ENCODE measurements at regions not wholly inside any gene's neighbourhood (a gene's known extent, or its start where the extent isn't known, plus 50 kb on each side); places are given as distances from the start of the nearest gene placed in this dataset.
"Not testable (repeated sequence)": the region's sequence is repeated elsewhere in the genome, so short reads cannot be mapped to it uniquely, and the experiment has no call there.

DNA sequence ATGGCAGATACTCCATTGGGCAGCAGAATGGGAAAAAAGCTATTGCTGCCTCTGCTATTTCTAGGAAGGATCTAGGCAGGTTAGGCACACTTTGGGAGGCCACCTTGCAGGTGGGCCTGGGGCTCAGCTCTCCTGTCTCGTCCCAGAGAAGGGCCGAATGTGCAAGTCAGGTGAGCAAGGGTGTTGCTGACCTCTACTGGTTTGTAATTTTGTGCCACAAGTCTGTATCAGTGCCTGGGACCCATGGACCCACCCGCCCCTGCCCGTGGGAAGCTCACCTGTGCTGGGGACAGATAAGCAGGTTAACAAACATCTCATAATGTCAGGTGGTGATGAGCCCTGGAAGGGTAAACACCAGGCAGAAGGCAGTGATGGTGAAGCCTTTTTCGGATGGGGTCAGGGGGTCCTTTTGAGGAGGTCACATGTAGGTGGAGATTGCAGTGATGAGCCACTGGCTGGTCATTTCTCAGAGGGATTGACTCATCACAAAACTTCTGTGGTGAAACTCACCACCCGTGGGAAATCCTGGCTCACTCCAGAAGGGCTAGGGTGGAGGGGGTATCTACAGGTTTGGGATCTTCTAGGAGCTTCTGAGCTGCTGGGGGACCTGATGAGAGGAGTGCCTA lies 161.3 kb downstream of the KLF13 start:
- DNase-seq (ENCODE audit: low spot score), result no peak

DNA sequence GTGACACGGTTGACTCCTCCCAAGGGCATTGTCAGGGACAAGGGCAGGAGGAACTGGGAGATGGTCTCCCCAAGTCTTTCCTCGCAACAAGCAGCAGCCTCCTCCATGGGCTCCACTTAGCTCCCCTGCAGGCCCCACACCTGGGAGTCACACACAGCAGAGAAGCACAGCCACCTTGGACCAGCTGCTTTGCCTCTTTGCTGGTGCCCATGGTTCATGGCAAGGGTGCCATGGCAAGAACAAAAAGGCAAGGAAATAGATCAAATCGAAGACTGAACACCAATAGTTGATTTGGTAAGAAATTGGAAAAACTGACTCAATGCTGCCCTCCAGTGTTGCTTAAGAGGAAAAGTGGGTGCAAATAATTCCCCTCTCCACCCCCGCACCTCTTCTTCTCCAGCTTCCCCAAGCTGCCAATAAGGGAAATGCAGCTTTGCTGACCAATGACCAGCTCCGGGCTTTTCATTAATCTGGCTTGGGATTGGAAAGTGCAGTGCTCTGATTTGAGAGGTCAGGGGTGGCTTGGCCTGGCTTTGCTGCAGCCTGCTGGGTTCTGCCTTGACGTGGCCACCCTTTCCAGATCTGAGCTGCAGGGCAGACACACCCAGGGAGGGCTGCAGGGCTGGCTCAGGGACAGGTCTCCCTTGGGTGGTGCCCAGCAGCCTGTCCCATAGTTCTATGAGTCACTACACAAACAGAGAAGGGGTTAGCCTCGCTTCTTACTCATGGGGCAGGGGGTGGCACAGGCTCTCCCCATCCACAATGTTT lies 162.0 kb downstream of the KLF13 start:
- DNase-seq (ENCODE audit: low spot score), result peak; percentile 91

DNA sequence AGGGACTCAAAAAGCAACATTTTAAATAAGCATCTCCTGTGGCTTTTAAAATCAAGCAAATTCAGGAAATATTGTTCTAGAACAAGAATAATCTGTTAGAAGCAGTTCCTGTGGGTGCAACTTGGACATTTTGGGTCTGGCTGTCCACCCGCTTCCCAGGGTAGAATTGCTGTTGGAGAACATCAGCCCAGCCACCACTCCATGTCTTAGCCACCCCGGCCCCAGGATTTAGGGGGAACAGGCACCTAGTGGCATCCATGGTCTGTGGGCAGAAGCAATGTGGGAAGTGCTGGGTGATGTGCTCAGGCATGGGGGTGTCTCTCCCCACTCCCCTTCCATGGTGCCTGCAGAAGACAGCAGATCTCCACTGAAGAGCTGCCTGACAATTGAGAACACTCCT lies 162.6 kb downstream of the KLF13 start:
- no peak for DNase-seq (ENCODE audit: low spot score)

DNA sequence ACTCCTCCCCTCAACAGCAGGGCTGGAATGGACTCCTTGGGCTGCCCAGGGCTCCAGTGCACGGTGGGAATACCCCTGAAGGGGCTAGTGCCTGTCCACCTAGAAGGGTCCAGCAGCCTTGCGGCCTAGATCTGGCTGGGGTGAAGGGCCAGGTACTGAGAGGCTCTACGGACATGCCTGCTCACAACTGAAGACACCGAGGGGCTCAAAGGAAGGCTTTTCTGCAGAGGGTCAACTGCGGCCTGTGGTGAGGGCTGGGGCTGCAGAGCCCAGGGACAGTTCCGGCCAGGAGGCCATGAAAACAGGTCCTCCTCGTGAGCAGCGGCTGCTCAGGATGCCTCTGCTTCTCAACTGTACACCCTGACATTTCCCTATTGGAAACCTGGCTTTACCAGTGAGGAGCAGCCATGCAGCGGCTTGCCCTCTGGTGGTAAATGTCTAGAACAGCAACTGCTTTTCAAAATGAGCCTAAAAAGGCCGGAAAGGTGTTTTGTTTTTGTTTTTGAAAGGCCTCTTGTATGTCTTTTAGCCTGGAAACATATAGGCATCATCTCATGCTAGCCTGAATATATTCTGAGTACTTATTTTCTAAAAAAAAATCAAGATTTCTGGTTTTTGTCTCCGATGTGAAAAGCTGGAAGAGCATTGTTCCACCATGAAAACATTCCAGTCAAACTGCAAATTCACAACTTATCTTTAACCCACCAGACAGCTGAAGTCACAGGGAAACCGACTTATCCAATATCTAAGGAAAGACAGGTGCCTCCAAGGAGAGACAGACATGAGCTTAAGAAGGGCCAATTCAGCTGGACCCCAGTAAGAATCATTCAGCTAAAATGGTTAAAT lies 163.4 kb downstream of the KLF13 start:
- DNase-seq (ENCODE audit: low spot score), result peak; percentile 74

DNA sequence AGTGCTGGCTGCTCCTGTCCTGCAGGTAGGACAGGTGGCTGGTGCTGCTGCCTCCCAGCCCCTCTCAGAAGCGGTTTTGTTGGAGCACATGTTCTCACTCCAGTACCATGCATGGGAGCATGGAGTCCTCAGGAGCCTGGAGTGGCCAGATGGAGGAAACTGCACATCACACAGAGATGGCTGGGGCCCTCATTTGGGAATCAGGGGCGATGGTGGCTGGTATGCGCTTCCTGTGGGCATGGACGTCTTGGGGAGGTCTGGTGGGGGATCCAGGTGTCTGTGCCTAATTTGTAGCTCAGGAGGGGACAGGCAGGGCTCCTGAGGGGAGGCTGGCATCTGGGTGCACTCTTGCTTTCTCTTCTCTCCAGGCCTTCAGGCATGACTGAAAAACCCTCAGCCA lies 168.2 kb downstream of the KLF13 start:
- no peak for DNase-seq (ENCODE audit: low spot score)

DNA sequence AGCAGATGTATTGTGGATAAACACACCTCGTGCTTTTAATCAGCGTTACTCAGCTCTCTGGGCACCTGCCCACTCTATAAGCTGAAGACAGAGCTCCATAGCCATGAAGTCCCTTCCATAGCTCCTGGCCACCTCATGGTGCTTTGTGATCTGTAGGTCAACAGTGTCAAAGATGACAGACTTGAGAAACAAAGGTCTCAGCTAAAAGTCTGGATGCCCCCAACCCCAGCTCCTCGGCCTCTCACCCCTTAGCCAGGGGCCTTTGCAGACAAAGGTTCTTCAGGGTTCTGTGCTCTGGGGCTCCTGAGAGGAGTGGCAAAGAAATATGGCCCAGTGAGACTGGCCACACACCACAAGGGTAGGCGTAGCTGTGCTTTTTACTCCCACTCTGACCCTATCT lies 168.6 kb downstream of the KLF13 start:
- no peak for DNase-seq (ENCODE audit: low spot score)

DNA sequence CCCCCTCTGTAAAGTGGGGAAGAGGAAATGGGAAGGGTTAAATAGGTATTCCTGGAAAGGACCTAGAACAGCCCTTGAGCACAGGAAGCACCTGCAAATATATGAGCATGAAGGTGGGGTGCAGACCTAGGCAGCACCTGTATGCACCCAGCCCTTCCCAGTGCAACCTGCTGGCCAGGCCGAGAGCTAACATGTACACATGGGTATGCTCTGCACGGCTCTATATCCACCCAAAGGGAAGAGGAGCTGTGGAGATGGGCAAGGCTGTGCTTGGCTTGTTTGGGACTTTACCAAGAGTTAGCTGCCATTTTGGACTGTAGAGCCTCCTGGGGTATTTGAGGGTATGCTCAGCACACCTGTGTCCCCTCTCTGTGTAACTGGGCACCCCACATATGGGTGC lies 171.2 kb downstream of the KLF13 start:
- no peak for DNase-seq (ENCODE audit: low spot score)

DNA sequence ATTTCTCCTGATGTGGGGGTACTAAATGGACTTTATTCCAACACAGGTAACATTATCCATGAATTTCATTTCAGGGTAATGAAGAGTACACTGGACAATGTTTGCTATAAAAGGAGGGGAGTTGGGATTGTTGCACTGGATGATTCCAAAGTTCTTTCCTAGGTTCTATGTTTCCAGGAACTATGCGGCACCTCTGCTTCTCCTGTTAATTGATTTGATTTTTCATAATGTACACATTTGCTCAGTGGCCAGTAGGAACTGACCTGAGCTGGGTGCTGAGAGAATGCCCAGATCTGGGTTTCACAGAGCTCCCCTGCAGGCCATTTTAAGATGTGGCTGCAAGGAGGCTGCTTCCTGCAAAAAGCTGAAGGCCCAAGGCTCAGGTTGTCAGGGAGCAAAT lies 171.7 kb downstream of the KLF13 start:
- no peak for DNase-seq (ENCODE audit: low spot score)

DNA sequence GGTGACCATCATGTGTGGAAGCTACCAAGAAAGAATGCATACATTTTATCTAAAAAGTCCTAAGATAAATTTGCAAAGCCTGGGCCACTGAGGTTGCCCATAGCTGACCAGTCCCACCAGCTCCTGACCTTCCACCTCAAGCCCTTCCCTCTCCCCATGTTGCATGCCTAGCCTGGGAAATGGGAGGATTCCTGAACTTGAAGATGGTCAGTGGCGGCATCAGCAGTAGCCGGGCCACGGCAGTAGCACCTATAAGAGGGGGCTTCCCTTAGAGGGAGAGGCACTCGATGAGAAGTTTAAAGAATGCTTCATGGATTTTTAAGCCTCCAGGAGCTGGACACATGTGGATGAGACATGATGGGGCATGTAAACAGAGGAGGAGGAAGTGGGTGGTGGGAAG lies 172.1 kb downstream of the KLF13 start:
- no peak for DNase-seq (ENCODE audit: low spot score)

DNA sequence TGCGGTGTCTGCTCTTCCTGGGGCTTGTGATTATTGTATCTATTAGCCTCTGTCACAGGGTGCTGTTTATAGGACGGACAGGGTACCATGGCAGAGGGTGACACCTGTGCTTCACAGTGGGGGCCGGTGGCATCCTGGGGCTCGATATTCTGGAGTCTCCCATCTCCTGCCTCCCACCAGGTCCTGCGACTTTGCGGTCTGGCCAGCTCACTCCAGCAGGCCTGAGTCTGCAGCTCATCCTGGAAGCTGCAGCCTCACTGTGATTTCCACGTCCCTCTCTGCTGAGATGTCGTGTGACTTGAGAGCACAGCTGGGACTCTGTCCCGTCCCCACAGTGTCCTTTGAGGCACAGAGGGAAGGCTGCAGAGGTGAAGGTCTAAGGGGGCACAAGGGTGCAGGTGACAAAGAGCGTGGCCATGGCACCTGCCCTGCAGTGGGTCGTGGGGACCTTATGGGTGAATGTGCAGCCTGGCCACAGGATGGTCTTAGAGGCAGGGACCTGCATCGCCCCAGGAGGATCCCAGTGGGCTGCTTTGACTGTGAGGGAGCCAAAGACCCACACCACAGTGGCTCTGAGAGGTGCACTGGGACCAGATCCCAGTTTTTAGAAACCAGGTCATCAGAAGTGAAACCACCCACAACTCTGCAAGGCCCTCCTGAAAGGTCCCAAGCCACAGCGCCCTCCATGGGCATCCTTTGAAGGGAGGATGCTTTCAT lies 172.8 kb downstream of the KLF13 start:
- DNase-seq (ENCODE audit: low spot score), result no peak

DNA sequence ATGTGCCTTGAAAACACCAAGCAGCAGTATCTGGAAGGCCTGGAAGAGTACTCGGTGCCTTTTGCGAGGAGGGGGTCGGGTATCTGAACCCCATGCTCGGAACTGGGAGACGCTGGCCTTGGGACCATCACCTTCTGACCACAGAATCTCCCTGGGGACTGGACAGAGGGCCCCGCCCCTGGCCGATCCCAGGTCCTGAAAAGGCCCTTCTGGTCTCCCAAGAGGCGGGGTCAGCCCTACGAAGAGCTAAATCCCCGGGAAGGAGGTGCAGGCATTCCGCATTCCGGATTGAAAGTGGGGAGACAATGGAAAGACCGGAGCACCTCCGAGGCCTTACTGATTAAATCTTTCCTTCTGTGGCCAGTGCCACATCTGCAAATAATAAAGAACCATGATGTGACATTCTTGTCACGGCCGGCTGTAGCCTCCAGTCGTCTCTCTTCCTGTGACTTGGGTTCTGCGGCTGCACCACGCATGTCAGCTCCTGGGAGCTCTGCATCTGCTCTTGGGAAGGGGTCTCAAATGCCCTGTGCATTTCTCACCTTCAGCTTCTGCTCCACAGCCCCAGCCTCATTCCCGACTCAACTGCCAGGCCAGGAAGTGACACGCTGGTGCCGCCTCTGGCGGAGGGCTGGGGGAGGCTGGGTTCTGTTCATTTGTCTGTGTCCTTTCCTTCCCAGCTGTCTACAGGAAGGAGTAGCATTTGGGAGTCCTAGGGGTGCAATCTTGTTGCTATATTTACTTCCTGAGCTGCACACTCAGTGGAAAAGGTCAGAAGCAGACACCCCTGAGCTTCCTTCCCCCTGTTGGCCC lies 173.5 kb downstream of the KLF13 start:
- no peak for DNase-seq (ENCODE audit: low spot score)

DNA sequence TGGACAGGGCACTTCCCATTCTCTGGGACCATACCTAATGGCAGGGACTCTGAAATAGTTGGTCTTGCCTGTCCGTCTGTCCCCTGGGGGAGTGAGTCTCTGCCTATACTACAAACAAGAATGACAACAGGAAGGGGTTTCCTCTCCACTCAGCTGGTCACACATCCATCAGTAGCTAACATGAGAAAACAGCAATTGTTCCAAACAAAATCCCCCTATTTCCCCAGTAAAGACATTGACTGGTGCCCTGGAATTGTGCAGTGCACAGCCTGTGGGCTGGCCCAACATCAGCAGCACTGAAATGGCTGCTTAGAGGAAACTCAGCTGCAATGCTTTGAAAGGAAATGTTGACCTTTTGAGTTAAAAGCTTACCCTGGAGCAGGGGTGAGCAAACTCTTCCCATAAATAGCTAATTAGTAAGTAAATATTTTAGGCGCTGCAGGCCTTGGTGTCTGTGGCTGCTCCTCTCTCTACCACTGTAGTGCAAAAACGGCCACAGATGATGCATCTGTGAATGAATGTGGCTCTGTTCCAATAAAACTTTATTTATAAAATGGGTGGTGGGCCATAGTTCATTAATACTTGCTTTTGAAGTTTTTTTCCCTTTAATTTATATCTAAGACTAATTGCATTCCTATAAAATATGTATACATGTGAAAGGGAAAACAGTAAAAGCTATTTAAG lies 174.3 kb downstream of the KLF13 start:
- DNase-seq (ENCODE audit: low spot score), result no peak

DNA sequence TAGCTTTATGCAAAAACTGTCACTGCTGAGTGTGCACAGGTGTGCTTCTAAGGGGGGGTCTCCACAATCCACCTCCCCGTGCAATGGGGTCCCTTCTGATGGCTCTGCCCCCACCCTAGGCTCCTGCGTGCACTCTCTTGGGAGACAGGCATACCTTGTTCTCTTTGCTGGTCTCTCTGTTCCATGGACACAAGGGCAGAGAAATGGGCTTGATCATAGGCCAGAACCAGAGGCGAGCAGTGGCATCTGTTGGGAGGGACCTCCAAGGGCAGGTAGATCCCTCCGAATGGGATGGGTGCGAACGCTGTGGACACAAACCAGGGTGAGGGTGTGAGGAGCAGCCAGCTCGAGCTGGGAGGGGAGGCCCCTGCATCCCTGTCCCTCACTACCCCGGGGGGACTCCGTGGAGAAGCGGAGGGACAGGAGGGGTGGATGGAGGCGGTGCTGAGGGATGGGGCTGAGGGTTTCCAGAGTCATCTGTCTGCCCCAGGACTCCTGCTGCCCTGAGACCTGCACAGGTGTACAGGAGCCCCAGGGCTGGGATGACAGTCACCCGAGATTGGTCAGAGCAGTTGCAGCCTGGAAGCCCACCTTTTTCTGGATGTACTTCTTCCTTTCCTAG lies 175.0 kb downstream of the KLF13 start:
- no peak for DNase-seq (ENCODE audit: low spot score)

DNA sequence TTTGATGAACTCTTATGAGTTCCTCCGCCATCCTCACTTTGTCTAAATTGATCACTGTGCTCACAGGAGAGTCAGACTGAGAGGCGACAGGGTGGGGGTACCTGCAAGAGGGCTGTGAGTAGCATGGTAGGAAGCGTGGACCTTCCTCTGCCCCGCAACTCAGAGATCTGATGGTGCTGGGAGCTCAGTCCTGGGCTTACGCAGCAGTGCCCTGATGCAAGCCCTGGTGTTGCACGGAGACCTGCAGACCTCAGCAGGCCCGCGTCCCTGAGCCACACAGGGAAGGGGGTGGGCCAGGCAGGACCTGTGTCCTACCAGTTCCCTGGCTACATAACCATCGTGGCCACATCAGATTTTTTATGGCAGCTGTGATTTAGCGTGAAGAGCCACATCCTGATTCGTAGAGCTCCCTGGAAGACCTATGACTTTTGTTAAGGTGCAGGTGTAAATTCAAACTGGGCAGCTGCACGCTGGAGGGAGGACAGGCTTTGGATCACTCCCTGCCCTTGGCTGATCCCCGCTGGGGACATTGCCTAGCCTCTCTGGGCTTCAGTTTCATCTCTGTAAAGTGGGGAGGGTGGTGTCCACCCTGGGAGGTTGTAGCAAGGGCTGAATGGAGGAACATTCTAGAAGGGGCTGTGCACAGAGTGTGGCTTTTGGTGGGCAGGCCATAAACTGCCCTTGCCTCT lies 176.1 kb downstream of the KLF13 start:
- DNase-seq (ENCODE audit: low spot score), result no peak

DNA sequence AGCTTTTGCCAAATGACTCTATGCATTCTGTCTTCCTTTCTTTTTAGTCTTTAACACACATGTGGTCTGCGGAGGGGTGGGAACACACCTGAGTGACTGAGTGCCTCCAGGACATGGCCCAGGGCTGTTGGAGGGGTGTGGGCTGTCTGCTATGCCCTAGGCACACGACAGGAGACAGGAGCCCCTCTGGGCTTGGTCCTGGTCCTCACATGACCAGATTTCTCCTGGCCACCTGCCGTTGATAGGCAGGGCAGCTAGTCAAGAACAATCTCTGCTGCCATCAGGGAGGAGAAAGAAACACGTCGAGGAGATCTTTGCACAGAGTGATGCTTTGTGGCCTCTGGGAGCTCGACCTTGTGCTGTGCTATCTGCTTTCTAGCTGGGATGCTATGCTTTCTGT lies 176.6 kb downstream of the KLF13 start:
- no peak for DNase-seq (ENCODE audit: low spot score)

DNA sequence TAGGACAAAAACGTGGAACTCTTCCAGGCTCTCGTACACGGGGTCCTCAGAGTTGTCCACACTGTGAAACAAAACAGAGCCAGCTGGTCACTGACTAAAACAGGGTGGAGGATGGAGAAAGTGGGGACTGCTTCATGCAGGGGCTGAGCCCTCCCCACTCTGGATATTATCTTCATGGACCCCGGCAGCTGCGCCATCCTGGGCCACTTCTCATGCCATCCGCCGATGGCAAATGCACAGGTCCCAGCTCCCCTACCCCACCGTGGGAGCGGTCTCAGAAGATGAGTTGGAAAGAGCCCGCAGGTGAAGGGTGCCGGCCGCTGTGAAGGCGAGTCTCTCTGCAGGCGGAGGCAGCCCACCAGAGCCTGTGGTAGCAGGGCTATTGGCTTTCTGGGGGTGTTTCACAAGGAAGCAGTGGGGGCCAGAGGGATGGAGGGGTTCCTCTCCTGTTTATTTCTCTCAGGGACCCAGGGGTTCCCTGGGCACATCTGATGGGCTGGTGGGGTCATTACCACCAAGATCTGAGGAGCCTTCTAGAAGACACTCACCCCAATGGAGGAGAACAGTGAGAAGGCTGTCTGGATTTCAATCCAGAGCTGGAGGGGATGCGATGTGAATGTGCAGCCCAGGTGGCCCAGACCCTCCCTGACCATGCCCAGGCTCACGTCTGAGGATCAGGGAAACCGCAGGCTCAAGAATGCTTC lies 177.3 kb downstream of the KLF13 start:
- DNase-seq (ENCODE audit: low spot score), result no peak

DNA sequence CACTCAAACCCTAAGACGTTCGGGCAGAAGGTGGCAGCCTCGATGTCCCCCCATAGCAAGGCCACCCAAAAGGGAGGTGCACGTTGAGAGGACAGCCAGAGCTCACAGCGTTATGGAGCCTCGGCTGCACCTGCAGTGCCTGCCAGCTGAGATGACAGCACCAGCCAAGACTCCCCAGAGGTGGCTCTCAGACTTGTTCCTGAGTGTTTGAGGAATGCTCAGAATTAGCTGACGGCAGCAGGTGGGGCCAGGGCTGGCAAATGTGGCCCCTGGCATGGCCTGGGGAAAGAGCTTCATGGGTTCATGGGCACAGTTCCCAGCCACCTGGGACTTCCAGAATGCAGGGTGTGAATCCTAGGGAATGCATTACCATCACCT lies 177.8 kb downstream of the KLF13 start:
- DNase-seq (ENCODE audit: low spot score), result no peak

DNA sequence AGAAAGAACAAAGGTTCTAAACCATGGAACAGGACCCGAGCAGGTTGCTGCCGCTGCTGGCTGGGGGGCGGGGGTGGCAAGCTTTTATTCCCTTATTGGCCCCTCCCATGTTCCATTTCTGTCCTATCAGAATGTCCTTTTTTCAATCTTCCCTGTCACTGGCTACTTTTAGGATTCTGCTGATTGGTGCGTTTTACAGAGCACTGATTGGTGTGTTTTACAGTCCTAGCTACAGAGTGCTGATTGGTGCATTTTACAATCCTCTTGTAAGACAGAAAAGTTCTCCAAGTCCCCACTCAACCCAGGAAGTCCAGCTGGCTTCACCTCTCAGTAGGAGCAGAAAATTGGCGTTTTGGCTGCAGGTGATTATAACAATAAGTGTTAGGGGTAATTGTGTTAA lies 180.9 kb downstream of the KLF13 start:
- not testable (repeated sequence) for DNase-seq (ENCODE audit: low spot score)

DNA sequence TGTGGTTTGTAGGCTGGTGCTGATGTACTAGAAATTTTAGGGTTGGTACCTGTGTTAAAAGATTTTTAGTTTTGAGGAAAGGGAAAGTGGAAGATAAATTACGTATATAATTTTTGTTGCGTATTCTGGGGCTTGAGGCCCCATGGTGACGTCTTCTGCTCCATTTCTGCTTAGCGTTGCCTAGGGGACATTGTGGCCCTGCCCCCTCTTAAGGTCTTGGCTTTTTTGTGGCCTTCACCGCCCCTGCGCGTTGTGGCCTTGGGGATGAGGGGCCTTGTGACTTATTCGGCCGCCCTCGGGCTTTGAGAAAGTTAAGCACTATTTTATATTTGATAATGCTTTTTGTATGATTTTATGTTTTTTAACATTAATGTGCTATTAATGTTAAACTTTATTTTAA lies 182.0 kb downstream of the KLF13 start:
- no peak for DNase-seq (ENCODE audit: low spot score)

Data from iPS-NIHi11 (cell line).